ENCODE measurements at regions not wholly inside any gene's neighbourhood (a gene's known extent, or its start where the extent isn't known, plus 50 kb on each side); places are given as distances from the start of the nearest gene placed in this dataset.

- no peaks in the 10 kb centered on the region for H3K36me3 ChIP-seq (ENCODE audit: insufficient read depth, low read length)
- H2AFZ ChIP-seq (ENCODE audit: low read length) = no peak overlapping the region
- no peaks in the 10 kb centered on the region for H3K27me3 ChIP-seq (ENCODE audit: low read length)
- no peak overlapping the region for H3K27ac ChIP-seq (ENCODE audit: low read length)
- H3K79me2 ChIP-seq (ENCODE audit: low read length) = no peaks in the 10 kb centered on the region
- H3K4me1 ChIP-seq (ENCODE audit: low read length) = 0 out of 2 replicates have a peak, but pooled peaks cover 5% of the 10 kb centered on the region
- H3K9me2 ChIP-seq (replicated peaks; ENCODE audit: insufficient read depth, low read length) = no peaks in the 10 kb centered on the region
- H4K20me1 ChIP-seq (ENCODE audit: insufficient read depth, low read depth, low read length) = no peaks in the 10 kb centered on the region
- H3K4me2 ChIP-seq (ENCODE audit: low read depth, low read length, poor library complexity, severe bottlenecking) = no peak overlapping the region
- no peak overlapping the region for H3K9ac ChIP-seq (ENCODE audit: low read length)
- DNase-seq = no peak
- no peaks in the 10 kb centered on the region for H3K9me3 ChIP-seq (ENCODE audit: low read length)
- no peak overlapping the region for H3K4me3 ChIP-seq (ENCODE audit: low read length)
Measured at GRCh38 chr5:112472614-112473013, 53.5 kb upstream of the EPB41L4A start.

- no peaks in the 10 kb centered on the region for H4K20me1 ChIP-seq (ENCODE audit: insufficient read depth, low read depth, low read length)
- H2AFZ ChIP-seq (ENCODE audit: low read length) = no peak overlapping the region
- 0 out of 2 replicates have a peak, but pooled peaks cover 5% of the 10 kb centered on the region for H3K4me1 ChIP-seq (ENCODE audit: low read length)
- no peak overlapping the region for H3K27ac ChIP-seq (ENCODE audit: low read length)
- no peak overlapping the region for H3K9ac ChIP-seq (ENCODE audit: low read length)
- DNase-seq = peak; percentile 7
- H3K27me3 ChIP-seq (ENCODE audit: low read length) = no peaks in the 10 kb centered on the region
- no peaks in the 10 kb centered on the region for H3K79me2 ChIP-seq (ENCODE audit: low read length)
- H3K9me2 ChIP-seq (replicated peaks; ENCODE audit: insufficient read depth, low read length) = no peaks in the 10 kb centered on the region
- no peaks in the 10 kb centered on the region for H3K9me3 ChIP-seq (ENCODE audit: low read length)
- H3K36me3 ChIP-seq (ENCODE audit: insufficient read depth, low read length) = no peaks in the 10 kb centered on the region
- no peak overlapping the region for H3K4me3 ChIP-seq (ENCODE audit: low read length)
- no peak overlapping the region for H3K4me2 ChIP-seq (ENCODE audit: low read depth, low read length, poor library complexity, severe bottlenecking)
Measured at GRCh38 chr5:112473989-112474388, 54.9 kb upstream of the EPB41L4A start.

GRCh38 chr5:112475747-112476365, 56.8 kb upstream of the EPB41L4A start:
- H3K4me1 ChIP-seq (ENCODE audit: low read length) = 0 out of 2 replicates have a peak, but pooled peaks cover 5% of the 10 kb centered on the region
- H3K4me2 ChIP-seq (ENCODE audit: low read depth, low read length, poor library complexity, severe bottlenecking) = no peak overlapping the region
- H3K9me3 ChIP-seq (ENCODE audit: low read length) = no peaks in the 10 kb centered on the region
- no peaks in the 10 kb centered on the region for H3K36me3 ChIP-seq (ENCODE audit: insufficient read depth, low read length)
- H4K20me1 ChIP-seq (ENCODE audit: insufficient read depth, low read depth, low read length) = no peaks in the 10 kb centered on the region
- no peaks in the 10 kb centered on the region for H3K9me2 ChIP-seq (replicated peaks; ENCODE audit: insufficient read depth, low read length)
- H3K4me3 ChIP-seq (ENCODE audit: low read length) = no peak overlapping the region
- no peaks in the 10 kb centered on the region for H3K79me2 ChIP-seq (ENCODE audit: low read length)
- no peak overlapping the region for H3K27ac ChIP-seq (ENCODE audit: low read length)
- H3K27me3 ChIP-seq (ENCODE audit: low read length) = no peaks in the 10 kb centered on the region
- no peak overlapping the region for H3K9ac ChIP-seq (ENCODE audit: low read length)
- no peak overlapping the region for H2AFZ ChIP-seq (ENCODE audit: low read length)
- peak; percentile 19 for DNase-seq

GRCh38 chr5:112479418-112479817, 60.3 kb upstream of the EPB41L4A start:
- H3K36me3 ChIP-seq (ENCODE audit: insufficient read depth, low read length) = no peaks in the 10 kb centered on the region
- H4K20me1 ChIP-seq (ENCODE audit: insufficient read depth, low read depth, low read length) = no peaks in the 10 kb centered on the region
- H3K4me3 ChIP-seq (ENCODE audit: low read length) = no peak overlapping the region
- 0 out of 2 replicates have a peak, but pooled peaks cover 5% of the 10 kb centered on the region for H3K4me1 ChIP-seq (ENCODE audit: low read length)
- H3K9me3 ChIP-seq (ENCODE audit: low read length) = no peaks in the 10 kb centered on the region; the same call in 1 of the 2 replicates
- H3K27me3 ChIP-seq (ENCODE audit: low read length) = no peaks in the 10 kb centered on the region
- no peak for DNase-seq
- H3K9me2 ChIP-seq (replicated peaks; ENCODE audit: insufficient read depth, low read length) = no peaks in the 10 kb centered on the region
- no peak overlapping the region for H3K4me2 ChIP-seq (ENCODE audit: low read depth, low read length, poor library complexity, severe bottlenecking)
- H3K79me2 ChIP-seq (ENCODE audit: low read length) = no peaks in the 10 kb centered on the region
- H2AFZ ChIP-seq (ENCODE audit: low read length) = no peak overlapping the region
- no peak overlapping the region for H3K9ac ChIP-seq (ENCODE audit: low read length)
- no peak overlapping the region for H3K27ac ChIP-seq (ENCODE audit: low read length)

GRCh38 chr5:112480501-112480900, 61.4 kb upstream of the EPB41L4A start:
- Histone ChIP-seq H3K79me2 (ENCODE audit: low read length) (no peaks in the 10 kb centered on the region), H3K36me3 (ENCODE audit: insufficient read depth, low read length) (no peaks in the 10 kb centered on the region), H2AFZ (ENCODE audit: low read length) (no peak overlapping the region), H3K9me3 (ENCODE audit: low read length) (no peaks in the 10 kb centered on the region; the same call in 1 of the 2 replicates), H3K4me1 (ENCODE audit: low read length) (0 out of 2 replicates have a peak, but pooled peaks cover 5% of the 10 kb centered on the region), H4K20me1 (ENCODE audit: insufficient read depth, low read depth, low read length) (no peaks in the 10 kb centered on the region), H3K4me3 (ENCODE audit: low read length) (no peak overlapping the region), H3K4me2 (ENCODE audit: low read depth, low read length, poor library complexity, severe bottlenecking) (no peak overlapping the region), H3K9me2 (replicated peaks; ENCODE audit: insufficient read depth, low read length) (no peaks in the 10 kb centered on the region), H3K9ac (ENCODE audit: low read length) (no peak overlapping the region), H3K27ac (ENCODE audit: low read length) (no peak overlapping the region), H3K27me3 (ENCODE audit: low read length) (no peaks in the 10 kb centered on the region)
- no peak for DNase-seq

GRCh38 chr5:112483704-112484103, 64.6 kb upstream of the EPB41L4A start:
- no peak overlapping the region for H3K27ac ChIP-seq (ENCODE audit: low read length)
- H3K4me3 ChIP-seq (ENCODE audit: low read length) = no peak overlapping the region
- H3K9ac ChIP-seq (ENCODE audit: low read length) = no peak overlapping the region
- DNase-seq = no peak
- H3K36me3 ChIP-seq (ENCODE audit: insufficient read depth, low read length) = no peaks in the 10 kb centered on the region
- H4K20me1 ChIP-seq (ENCODE audit: insufficient read depth, low read depth, low read length) = no peaks in the 10 kb centered on the region
- no peaks in the 10 kb centered on the region for H3K27me3 ChIP-seq (ENCODE audit: low read length)
- no peak overlapping the region for H3K4me2 ChIP-seq (ENCODE audit: low read depth, low read length, poor library complexity, severe bottlenecking)
- no peaks in the 10 kb centered on the region; the same call in 1 of the 2 replicates for H3K9me3 ChIP-seq (ENCODE audit: low read length)
- no peaks in the 10 kb centered on the region for H3K79me2 ChIP-seq (ENCODE audit: low read length)
- H2AFZ ChIP-seq (ENCODE audit: low read length) = no peak overlapping the region
- H3K9me2 ChIP-seq (replicated peaks; ENCODE audit: insufficient read depth, low read length) = no peaks in the 10 kb centered on the region
- H3K4me1 ChIP-seq (ENCODE audit: low read length) = no peaks in the 10 kb centered on the region

GRCh38 chr5:112485934-112486355, 66.9 kb upstream of the EPB41L4A start:
- no peaks in the 10 kb centered on the region for H3K27me3 ChIP-seq (ENCODE audit: low read length)
- no peak for DNase-seq
- H2AFZ ChIP-seq (ENCODE audit: low read length) = no peak overlapping the region
- H3K79me2 ChIP-seq (ENCODE audit: low read length) = no peaks in the 10 kb centered on the region
- no peak overlapping the region for H3K4me3 ChIP-seq (ENCODE audit: low read length)
- H3K9me3 ChIP-seq (ENCODE audit: low read length) = no peaks in the 10 kb centered on the region; the same call in 1 of the 2 replicates
- H3K9me2 ChIP-seq (replicated peaks; ENCODE audit: insufficient read depth, low read length) = no peaks in the 10 kb centered on the region
- H3K4me2 ChIP-seq (ENCODE audit: low read depth, low read length, poor library complexity, severe bottlenecking) = no peak overlapping the region
- H3K4me1 ChIP-seq (ENCODE audit: low read length) = no peaks in the 10 kb centered on the region
- H4K20me1 ChIP-seq (ENCODE audit: insufficient read depth, low read depth, low read length) = no peaks in the 10 kb centered on the region
- no peaks in the 10 kb centered on the region for H3K36me3 ChIP-seq (ENCODE audit: insufficient read depth, low read length)
- no peak overlapping the region for H3K9ac ChIP-seq (ENCODE audit: low read length)
- no peak overlapping the region for H3K27ac ChIP-seq (ENCODE audit: low read length)

GRCh38 chr5:112491257-112491656, 72.2 kb upstream of the EPB41L4A start:
- Histone ChIP-seq H3K9me2 (replicated peaks; ENCODE audit: insufficient read depth, low read length) (no peaks in the 10 kb centered on the region), H2AFZ (ENCODE audit: low read length) (no peak overlapping the region; the same call in 1 of the 2 replicates), H3K4me2 (ENCODE audit: low read depth, low read length, poor library complexity, severe bottlenecking) (peak overlapping the region; percentile 6), H3K9ac (ENCODE audit: low read length) (no peak overlapping the region), H3K4me1 (ENCODE audit: low read length) (peaks cover 7% of the 10 kb centered on the region; the same call in 1 of the 2 replicates), H3K9me3 (ENCODE audit: low read length) (no peaks in the 10 kb centered on the region), H3K79me2 (ENCODE audit: low read length) (no peaks in the 10 kb centered on the region), H3K4me3 (ENCODE audit: low read length) (no peak overlapping the region), H3K27ac (ENCODE audit: low read length) (no peak overlapping the region), H4K20me1 (ENCODE audit: insufficient read depth, low read depth, low read length) (no peaks in the 10 kb centered on the region), H3K36me3 (ENCODE audit: insufficient read depth, low read length) (no peaks in the 10 kb centered on the region), H3K27me3 (ENCODE audit: low read length) (no peaks in the 10 kb centered on the region)
- DNase-seq = peak; percentile 75

Data from Karpas-422 (cell line).